ENCODE measurements at regions not wholly inside any gene's neighbourhood (a gene's known extent, or its start where the extent isn't known, plus 50 kb on each side); places are given as distances from the start of the nearest gene placed in this dataset.

- TF ChIP-seq CTCF (IDR thresholded peaks at IDR 0.05) (no peak), POLR2A (IDR thresholded peaks at IDR 0.05) (no peak)
Observed at GRCh38 chr9:109599131-109599530, 101.0 kb upstream of the PTPN3 start.

Data from stomach (tissue), 4 donors.